K562 (cell line): ENCODE measurements at regions not wholly inside any gene's neighbourhood (a gene's known extent, or its start where the extent isn't known, plus 50 kb on each side); places are given as distances from the start of the nearest gene placed in this dataset.

Experiments
- ARID1B ChIP-seq: fragments of 450-650 bp; IDR thresholded peaks from 2 replicates; pipeline ENCODE4 v1.6.1; 2016; ENCODE audit warnings: antibody characterized with exemption, mild to moderate bottlenecking, inconsistent platforms
- CBX8 ChIP-seq: fragments of 200-600 bp; sonication (generic); IDR thresholded peaks from 2 replicates; pipeline ENCODE4 v1.6.1; 2012; ENCODE audit warnings: borderline replicate concordance, mixed run types, low read depth, mild to moderate bottlenecking, moderate library complexity, mixed read lengths, low read length, control low read depth, inconsistent platforms; ENCODE audit not compliant: poor library complexity, severe bottlenecking; ENCODE audit errors: extremely low read depth
- EWSR1 ChIP-seq: fragments of 450-650 bp; IDR thresholded peaks from 2 replicates; pipeline ENCODE4 v1.6.1; 2018; ENCODE audit warnings: borderline replicate concordance, mild to moderate bottlenecking, low read depth, moderate library complexity; ENCODE audit not compliant: partially characterized antibody
- HBP1 ChIP-seq: fragments of 450-650 bp; formaldehyde crosslinking; IDR thresholded peaks from 2 replicates; pipeline ENCODE4 v1.4.0; 2022; ENCODE audit warnings: missing genetic modification characterization
- HMG20A ChIP-seq: fragments of 450-650 bp; formaldehyde crosslinking; conservative IDR thresholded peaks from 2 replicates; pipeline ENCODE4 v1.4.0; 2020; ENCODE audit warnings: mild to moderate bottlenecking, mixed read lengths
- MAFF ChIP-seq: IDR thresholded peaks from 2 replicates; pipeline ENCODE4 v1.6.1; 2012; ENCODE audit warnings: low read length, improper control_type of control experiment
- MAFG ChIP-seq: fragments of 450-650 bp; conservative IDR thresholded peaks from 2 replicates; pipeline ENCODE4 v1.6.1; 2016; ENCODE audit warnings: missing genetic modification characterization, missing compliant biosample characterization
- MAFK ChIP-seq: IDR thresholded peaks from 2 replicates; pipeline ENCODE4 v1.6.1; 2011; ENCODE audit warnings: low read length, improper control_type of control experiment
- PATZ1 ChIP-seq: fragments of 250-450 bp; sonication (Bioruptor Pico); IDR thresholded peaks from 2 replicates; pipeline ENCODE4 v1.5.0; 2020; ENCODE audit warnings: mild to moderate bottlenecking, borderline replicate concordance
- POLR3G ChIP-seq: IDR thresholded peaks from 2 replicates; pipeline ENCODE4 v1.6.1; 2011; ENCODE audit not compliant: insufficient read length, insufficient replicate concordance; ENCODE audit errors: extremely low read depth
- PRDM10 ChIP-seq: fragments of 450-650 bp; IDR thresholded peaks from 2 replicates; pipeline ENCODE4 v1.6.1; 2018; ENCODE audit not compliant: partially characterized antibody
- PTTG1 ChIP-seq: fragments of 450-650 bp; IDR thresholded peaks from 2 replicates; pipeline ENCODE4 v1.6.1; 2016; ENCODE audit warnings: low read depth, mild to moderate bottlenecking, missing genetic modification characterization, missing compliant biosample characterization
- SPI1 ChIP-seq: IDR thresholded peaks from 2 replicates; pipeline ENCODE4 v1.6.1; 2011; ENCODE audit warnings: low read depth, low read length, control low read depth, borderline replicate concordance
- ZBTB34 ChIP-seq: fragments of 250-450 bp; sonication (Bioruptor Pico); IDR thresholded peaks from 2 replicates; pipeline ENCODE4 v1.8.0; 2021; ENCODE audit warnings: mild to moderate bottlenecking, moderate library complexity
- ZNF316 ChIP-seq: fragments of 450-650 bp; IDR thresholded peaks from 2 replicates; pipeline ENCODE4 v1.6.1; 2016
- ZNF512 ChIP-seq: IDR thresholded peaks from 2 replicates; pipeline ENCODE4 v1.6.1; 2016; ENCODE audit warnings: missing genetic modification characterization, missing compliant biosample characterization
- TF ChIP-seq, protein P1 (sequence below): fragments of 450-650 bp; IDR thresholded peaks from 2 replicates; pipeline ENCODE4 v1.6.1; 2016; ENCODE audit warnings: missing biosample characterization, missing genetic modification characterization

DNA sequence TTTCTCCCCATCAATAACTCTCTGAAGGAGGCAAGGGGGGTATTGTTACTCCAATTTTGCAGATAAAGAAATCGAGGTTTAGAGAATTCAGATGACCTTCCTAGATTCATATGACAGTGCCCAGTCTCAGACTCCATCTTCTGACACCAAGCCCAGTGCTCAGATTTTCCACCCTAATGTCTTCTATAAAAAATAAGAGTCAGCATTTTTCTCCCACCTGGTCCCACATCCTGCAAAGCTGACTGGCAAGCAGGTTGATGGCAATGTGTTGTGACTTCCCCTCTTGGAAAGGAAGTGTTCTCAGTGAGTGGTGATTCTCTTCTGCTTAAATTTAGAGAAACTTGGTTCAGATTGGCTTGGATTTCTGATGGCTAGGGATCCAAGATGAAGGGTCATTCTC lies 129.4 kb downstream of the SOX9 start (continued):
- TF ChIP-seq HMG20A (CRISPR knock-in tag) (no peak), PATZ1 (CRISPR knock-in tag) (no peak), HBP1 (CRISPR knock-in tag) (no peak), ZNF316 (peak; percentile 53; the same call in 1 of the 2 replicates), ZNF512 (tag) (no peak), SPI1 (no peak), MAFF (peak; percentile 63; the same call in 1 of the 2 replicates), MAFG (tag) (peak; percentile 31; the same call in 1 of the 2 replicates), EWSR1 (no peak), POLR3G (no peak), PRDM10 (no peak), CBX8 (no peak), ARID1B (no peak), ZBTB34 (CRISPR knock-in tag) (no peak), PTTG1 (tag) (no peak), MAFK (peak; percentile 60)
- TF ChIP-seq, protein P1, sequence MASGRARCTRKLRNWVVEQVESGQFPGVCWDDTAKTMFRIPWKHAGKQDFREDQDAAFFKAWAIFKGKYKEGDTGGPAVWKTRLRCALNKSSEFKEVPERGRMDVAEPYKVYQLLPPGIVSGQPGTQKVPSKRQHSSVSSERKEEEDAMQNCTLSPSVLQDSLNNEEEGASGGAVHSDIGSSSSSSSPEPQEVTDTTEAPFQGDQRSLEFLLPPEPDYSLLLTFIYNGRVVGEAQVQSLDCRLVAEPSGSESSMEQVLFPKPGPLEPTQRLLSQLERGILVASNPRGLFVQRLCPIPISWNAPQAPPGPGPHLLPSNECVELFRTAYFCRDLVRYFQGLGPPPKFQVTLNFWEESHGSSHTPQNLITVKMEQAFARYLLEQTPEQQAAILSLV (tag) = no peak
- TF ChIP-seq, all 486 proteins: peak for 5
